Mucosa of rectum (tissue), 2 donors: ENCODE measurements at regions not wholly inside any gene's neighbourhood (a gene's known extent, or its start where the extent isn't known, plus 50 kb on each side); places are given as distances from the start of the nearest gene placed in this dataset.
"Not testable (repeated sequence)": the region's sequence is repeated elsewhere in the genome, so short reads cannot be mapped to it uniquely, and the experiment has no call there.

ENCODE experiments used
- H3K27ac ChIP-seq, 2 donors: one replicate each; pipeline ENCODE4 v1.7.0; 2013; ENCODE audit warnings: inconsistent platforms in 2 of 2, low read depth in 2 of 2, low read length in 2 of 2
- H3K27me3 ChIP-seq, 2 donors: one replicate each; pipeline ENCODE4 v1.7.0; 2013; ENCODE audit warnings: low read length in 2 of 2; ENCODE audit not compliant: control insufficient read depth in 2 of 2, insufficient read depth in 2 of 2
- H3K36me3 ChIP-seq, 2 donors: one replicate each; pipeline ENCODE4 v1.7.0; 2013; ENCODE audit warnings: low read length in 2 of 2; ENCODE audit not compliant: control insufficient read depth in 2 of 2, insufficient read depth in 2 of 2
- H3K4me1 ChIP-seq, 2 donors: one replicate each; pipeline ENCODE4 v1.7.0; 2013; ENCODE audit warnings: low read length in 2 of 2, mild to moderate bottlenecking in 1 of 2; ENCODE audit not compliant: control insufficient read depth in 2 of 2, insufficient read depth in 2 of 2
- H3K4me3 ChIP-seq, 2 donors: one replicate each; pipeline ENCODE4 v1.7.0; 2013; ENCODE audit warnings: low read length in 2 of 2
- H3K9ac ChIP-seq, 2 donors: one replicate each; pipeline ENCODE4 v1.7.0; 2013; ENCODE audit warnings: low read length in 2 of 2, low read depth in 1 of 2, mild to moderate bottlenecking in 1 of 2
- H3K9me3 ChIP-seq, 2 donors: one replicate each; pipeline ENCODE4 v1.7.0; 2013; ENCODE audit warnings: low read length in 2 of 2; ENCODE audit not compliant: control insufficient read depth in 2 of 2
- donor health status: healthy.
- donor health status: Normal muscosa, but diverticular disease.

GRCh38 chr9:38127271-38127839, 58.3 kb upstream of the SHB start:
- H3K9ac ChIP-seq = no peak overlapping the region
- H3K27ac ChIP-seq = no peak overlapping the region
- H3K9me3 ChIP-seq = no peaks in the 10 kb centered on the region
- no peaks in the 10 kb centered on the region for H3K27me3 ChIP-seq
- no peaks in the 10 kb centered on the region for H3K4me1 ChIP-seq
- no peak overlapping the region for H3K4me3 ChIP-seq
- H3K36me3 ChIP-seq = no peaks in the 10 kb centered on the region

GRCh38 chr9:38126730-38127129, 57.7 kb upstream of the SHB start:
- H3K27ac ChIP-seq = no peak overlapping the region
- no peaks in the 10 kb centered on the region for H3K9me3 ChIP-seq
- H3K9ac ChIP-seq = no peak overlapping the region
- no peaks in the 10 kb centered on the region for H3K4me1 ChIP-seq
- no peak overlapping the region for H3K4me3 ChIP-seq
- H3K27me3 ChIP-seq = no peaks in the 10 kb centered on the region
- H3K36me3 ChIP-seq = no peaks in the 10 kb centered on the region

- H3K27ac ChIP-seq = no peak overlapping the region
- H3K9ac ChIP-seq = no peak overlapping the region
- no peaks in the 10 kb centered on the region for H3K27me3 ChIP-seq
- H3K9me3 ChIP-seq = no peaks in the 10 kb centered on the region
- no peak overlapping the region for H3K4me3 ChIP-seq
- H3K4me1 ChIP-seq = no peaks in the 10 kb centered on the region
- H3K36me3 ChIP-seq = no peaks in the 10 kb centered on the region
Measured at GRCh38 chr9:38125889-38126288, 56.9 kb upstream of the SHB start.

DNA sequence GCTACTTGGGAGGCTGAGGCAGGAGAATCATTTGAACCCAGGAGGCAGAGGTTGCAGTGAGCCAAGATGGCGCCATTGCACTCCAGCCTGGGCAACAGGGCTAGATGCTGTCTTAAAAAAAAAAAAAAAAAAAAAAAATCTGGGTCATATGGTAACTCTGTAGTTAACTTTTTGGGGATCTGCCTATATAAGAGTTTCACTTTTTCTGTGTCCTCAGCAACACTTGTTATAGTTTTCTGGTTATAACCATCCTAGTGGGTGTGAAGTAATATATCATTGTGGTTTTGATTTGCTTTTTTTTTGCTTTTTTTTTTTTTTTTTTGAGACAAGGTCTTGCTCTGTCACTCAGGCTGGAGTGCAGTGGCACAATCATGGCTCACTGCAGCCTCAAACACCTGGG, 54.3 kb upstream of the SHB start:
- H3K36me3 ChIP-seq, H3K9ac ChIP-seq, H3K27ac ChIP-seq, H3K9me3 ChIP-seq, H3K4me3 ChIP-seq, H3K27me3 ChIP-seq, H3K4me1 ChIP-seq: not testable (repeated sequence)

DNA sequence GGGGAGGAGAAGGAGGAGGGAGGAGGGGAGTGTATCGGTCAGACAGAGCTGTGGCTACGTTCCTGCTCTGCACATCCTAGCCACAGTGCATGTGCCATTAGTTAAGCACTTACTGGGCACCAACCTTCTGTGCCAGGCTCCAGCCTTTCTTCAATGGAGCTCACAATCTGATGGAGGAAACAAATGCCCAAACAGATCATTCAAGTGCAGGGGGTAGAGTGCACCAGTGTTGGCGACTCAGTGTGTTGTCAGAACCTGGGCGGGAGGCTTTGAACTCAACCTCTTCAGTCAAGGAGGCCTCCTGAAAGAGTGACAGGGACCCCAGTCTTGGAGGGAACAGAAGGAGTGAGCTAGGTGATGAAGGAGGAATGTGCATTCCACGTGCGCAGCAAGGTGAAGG, 51.9 kb upstream of the SHB start:
- H3K9ac ChIP-seq = no peak overlapping the region
- H3K4me3 ChIP-seq = no peak overlapping the region
- H3K9me3 ChIP-seq = no peaks in the 10 kb centered on the region
- no peaks in the 10 kb centered on the region for H3K36me3 ChIP-seq
- no peaks in the 10 kb centered on the region for H3K4me1 ChIP-seq
- no peaks in the 10 kb centered on the region for H3K27me3 ChIP-seq
- H3K27ac ChIP-seq = no peak overlapping the region

- Histone ChIP-seq H3K27me3 (peaks cover 0 to 3% of the 10 kb centered on the region in 2 donors), H3K4me1 (no peaks in the 10 kb centered on the region), H3K9me3 (no peaks in the 10 kb centered on the region), H3K27ac (no peak overlapping the region), H3K4me3 (no peak overlapping the region), H3K9ac (no peak overlapping the region), H3K36me3 (no peaks in the 10 kb centered on the region)
Measured at GRCh38 chr9:38119560-38120236, 50.7 kb upstream of the SHB start.

DNA sequence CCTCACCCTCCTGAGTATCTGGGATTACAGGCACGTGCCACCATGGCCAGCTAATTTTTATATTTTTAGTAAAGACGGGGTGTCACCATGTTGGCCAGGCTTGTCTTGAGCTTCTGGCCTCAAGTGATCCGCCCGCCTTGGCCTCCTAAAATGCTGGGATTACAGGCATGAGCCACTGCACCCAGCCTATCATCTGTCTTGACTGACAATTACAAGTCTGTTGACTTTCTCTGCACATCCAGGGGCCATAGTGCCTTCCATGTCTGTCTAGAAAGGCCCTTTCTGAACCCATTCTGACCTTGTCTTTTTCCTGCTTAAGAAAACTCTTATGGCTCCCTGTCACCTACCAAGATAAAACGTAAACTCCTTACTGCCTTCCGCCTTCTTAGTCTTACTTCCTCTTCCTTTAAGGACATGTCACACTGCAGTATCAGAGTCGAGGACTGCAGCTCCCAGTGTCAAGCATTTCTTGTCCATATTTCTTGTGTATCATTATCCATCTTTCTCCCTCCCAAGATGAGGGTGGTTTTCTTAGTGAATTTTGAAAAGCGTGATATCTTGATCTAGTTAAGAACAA, 49.9 kb upstream of the SHB start:
- Histone ChIP-seq H3K36me3 (no peaks in the 10 kb centered on the region), H3K27ac (no peak overlapping the region), H3K9me3 (no peaks in the 10 kb centered on the region), H3K9ac (no peak overlapping the region), H3K4me1 (no peaks in the 10 kb centered on the region), H3K4me3 (no peak overlapping the region), H3K27me3 (peaks cover 0 to 3% of the 10 kb centered on the region in 2 donors)
